Upper lobe of left lung (tissue), 6 donors: ENCODE measurements at regions not wholly inside any gene's neighbourhood (a gene's known extent, or its start where the extent isn't known, plus 50 kb on each side); places are given as distances from the start of the nearest gene placed in this dataset.
A peak's percentile ranks its signal among the peaks of the same experiment; 100 is the strongest.
"Not testable (repeated sequence)": the region's sequence is repeated elsewhere in the genome, so short reads cannot be mapped to it uniquely, and the experiment has no call there.

Experiments used
- ATAC-seq, 2 donors: fragments of 200-7000 bp; cut with Tn5 transposase; one replicate each; pipeline ENCODE4 v1.9.1; 2022; ENCODE audit warnings: mild to moderate bottlenecking in 2 of 2, moderate library complexity in 2 of 2; ENCODE audit not compliant: low FRiP score in 2 of 2
- DNase-seq, 2 donors: peaks; one replicate each; pipeline ENCODE4 v3.0.0-alpha.2; 2019 to 2020
- H3K27ac ChIP-seq, 4 donors: fragments of 200-600 bp; sonication (generic); one replicate each; pipeline ENCODE4 v1.5.1; 2016 to 2019
- H3K27me3 ChIP-seq, 4 donors: fragments of 200-600 bp; sonication (generic); one replicate each; pipeline ENCODE4 v1.5.1; 2017 to 2019
- H3K36me3 ChIP-seq, 4 donors: fragments of 200-600 bp; sonication (generic); one replicate each; pipeline ENCODE4 v1.5.1; 2016 to 2019
- H3K4me1 ChIP-seq, 4 donors: fragments of 200-600 bp; sonication (generic); one replicate each; pipeline ENCODE4 v1.5.1; 2018 to 2019
- H3K4me3 ChIP-seq, 4 donors: fragments of 200-600 bp; sonication (generic); one replicate each; pipeline ENCODE4 v1.5.1; 2017 to 2019; ENCODE audit warnings: mild to moderate bottlenecking in 2 of 4, moderate library complexity in 1 of 4
- H3K9me3 ChIP-seq, 4 donors: fragments of 200-600 bp; sonication (generic); one replicate each; pipeline ENCODE4 v1.5.1; 2018 to 2019
- EP300 ChIP-seq, 4 donors: sonication (generic); formaldehyde crosslinking; IDR thresholded peaks; one replicate each; pipeline ENCODE4 v1.5.1; 2017; ENCODE audit warnings: antibody characterized with exemption in 4 of 4, control low read depth in 2 of 4
- POLR2A ChIP-seq, 4 donors: fragments of 450-650 bp; IDR thresholded peaks; one replicate each; pipeline ENCODE4 v1.5.1; 2016 to 2017; ENCODE audit warnings: antibody characterized with exemption in 4 of 4, mild to moderate bottlenecking in 2 of 4
- POLR2AphosphoS5 ChIP-seq, 2 donors: sonication (generic); formaldehyde crosslinking; IDR thresholded peaks; one replicate each; pipeline ENCODE4 v1.5.1; 2017; ENCODE audit warnings: antibody characterized with exemption in 2 of 2
- WGBS, 2 donors: methylation state at CpG; one replicate each; pipeline ENCODE4 v1.1.5; 2017 to 2018; 5-methylcytosine and 5-hydroxymethylcytosine counted together
- TF ChIP-seq, protein P1 (sequence below), 6 experiments: fragments of 450-650 bp in 4 of 6; fragments of 200-600 bp in 2 of 6; sonication (generic) in 2 of 6; IDR thresholded peaks; one replicate each; pipeline ENCODE4 v1.5.1; 2016 to 2019; ENCODE audit warnings: antibody characterized with exemption in 6 of 6
- donor health status: DM: no; HTN: no; CAD: no; lungs with moderate emphysema.
- donor health status: DM: no; HTN: yes; CAD: no; lungs with severe emphysema.

- 5 to 6% methylated on average over 3 to 6 of the region's 6 CpGs for WGBS, 2 donors
- ATAC-seq (no peak), DNase-seq (no peak)
- Histone ChIP-seq H3K9me3 (no peaks in the 10 kb centered on the region), H3K36me3 (no peaks in the 10 kb centered on the region), H3K27ac (no peak overlapping the region), H3K27me3 (no peaks in the 10 kb centered on the region), H3K4me1 (no peaks in the 10 kb centered on the region), H3K4me3 (no peak overlapping the region)
- TF ChIP-seq EP300 (IDR thresholded peaks at IDR 0.05) = no peak
- TF ChIP-seq, protein P1, sequence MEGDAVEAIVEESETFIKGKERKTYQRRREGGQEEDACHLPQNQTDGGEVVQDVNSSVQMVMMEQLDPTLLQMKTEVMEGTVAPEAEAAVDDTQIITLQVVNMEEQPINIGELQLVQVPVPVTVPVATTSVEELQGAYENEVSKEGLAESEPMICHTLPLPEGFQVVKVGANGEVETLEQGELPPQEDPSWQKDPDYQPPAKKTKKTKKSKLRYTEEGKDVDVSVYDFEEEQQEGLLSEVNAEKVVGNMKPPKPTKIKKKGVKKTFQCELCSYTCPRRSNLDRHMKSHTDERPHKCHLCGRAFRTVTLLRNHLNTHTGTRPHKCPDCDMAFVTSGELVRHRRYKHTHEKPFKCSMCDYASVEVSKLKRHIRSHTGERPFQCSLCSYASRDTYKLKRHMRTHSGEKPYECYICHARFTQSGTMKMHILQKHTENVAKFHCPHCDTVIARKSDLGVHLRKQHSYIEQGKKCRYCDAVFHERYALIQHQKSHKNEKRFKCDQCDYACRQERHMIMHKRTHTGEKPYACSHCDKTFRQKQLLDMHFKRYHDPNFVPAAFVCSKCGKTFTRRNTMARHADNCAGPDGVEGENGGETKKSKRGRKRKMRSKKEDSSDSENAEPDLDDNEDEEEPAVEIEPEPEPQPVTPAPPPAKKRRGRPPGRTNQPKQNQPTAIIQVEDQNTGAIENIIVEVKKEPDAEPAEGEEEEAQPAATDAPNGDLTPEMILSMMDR (IDR thresholded peaks at IDR 0.05) = peak in 4 of 6 experiments; percentile 20 to 31 (median 28)
Measured at GRCh38 chrX:128975745-128976144, 547.5 kb downstream of the SMARCA1 start.

GRCh38 chrX:128973033-128973432 lies 550.3 kb downstream of the SMARCA1 start:
- no peaks in the 10 kb centered on the region for H3K27me3 ChIP-seq
- no peak for ATAC-seq
- no peak for TF ChIP-seq POLR2AphosphoS5 (IDR thresholded peaks at IDR 0.05)
- no peak for TF ChIP-seq POLR2A (IDR thresholded peaks at IDR 0.05)
- no peak for TF ChIP-seq EP300 (IDR thresholded peaks at IDR 0.05)
- TF ChIP-seq, protein P1 (IDR thresholded peaks at IDR 0.05) = no peak
- WGBS, 2 donors = 62 to 66% methylated on average over 3 of the region's 3 CpGs
- no peaks in the 10 kb centered on the region for H3K36me3 ChIP-seq
- DNase-seq = no peak
- H3K27ac ChIP-seq = no peak overlapping the region
- no peaks in the 10 kb centered on the region for H3K9me3 ChIP-seq
- H3K4me3 ChIP-seq = no peak overlapping the region
- H3K4me1 ChIP-seq = no peaks in the 10 kb centered on the region

DNA sequence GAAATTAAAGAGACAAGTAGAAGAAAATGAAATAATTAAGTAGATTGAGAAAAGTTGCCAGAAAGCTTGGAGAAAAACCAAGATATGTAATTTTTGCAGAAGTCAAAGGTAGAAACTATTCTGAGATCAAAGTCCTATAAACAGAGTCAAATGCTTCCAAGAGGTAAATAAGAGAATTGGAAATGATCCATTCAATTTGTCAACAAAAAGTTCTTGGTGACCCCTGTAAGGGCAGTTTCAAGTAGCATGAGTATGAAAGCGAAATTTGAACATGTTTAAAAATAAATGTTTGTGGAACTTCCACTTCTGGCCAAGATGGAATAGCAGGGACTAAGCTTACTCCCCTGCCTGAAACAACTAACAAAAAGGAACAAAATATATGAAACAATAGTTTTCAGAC lies 562.0 kb downstream of the SMARCA1 start:
- DNase-seq = no peak
- no peak overlapping the region for H3K27ac ChIP-seq
- H3K36me3 ChIP-seq = no peaks in the 10 kb centered on the region
- H3K9me3 ChIP-seq = no peaks in the 10 kb centered on the region
- H3K27me3 ChIP-seq = no peaks in the 10 kb centered on the region
- 46 to 67% methylated on average over 1 of the region's 1 CpG for WGBS, 2 donors
- no peak for ATAC-seq
- H3K4me3 ChIP-seq = no peak overlapping the region
- no peak for TF ChIP-seq POLR2A (IDR thresholded peaks at IDR 0.05)
- no peak for TF ChIP-seq POLR2AphosphoS5 (IDR thresholded peaks at IDR 0.05)
- TF ChIP-seq, protein P1 (IDR thresholded peaks at IDR 0.05) = no peak
- no peak for TF ChIP-seq EP300 (IDR thresholded peaks at IDR 0.05)
- H3K4me1 ChIP-seq = no peaks in the 10 kb centered on the region

DNA sequence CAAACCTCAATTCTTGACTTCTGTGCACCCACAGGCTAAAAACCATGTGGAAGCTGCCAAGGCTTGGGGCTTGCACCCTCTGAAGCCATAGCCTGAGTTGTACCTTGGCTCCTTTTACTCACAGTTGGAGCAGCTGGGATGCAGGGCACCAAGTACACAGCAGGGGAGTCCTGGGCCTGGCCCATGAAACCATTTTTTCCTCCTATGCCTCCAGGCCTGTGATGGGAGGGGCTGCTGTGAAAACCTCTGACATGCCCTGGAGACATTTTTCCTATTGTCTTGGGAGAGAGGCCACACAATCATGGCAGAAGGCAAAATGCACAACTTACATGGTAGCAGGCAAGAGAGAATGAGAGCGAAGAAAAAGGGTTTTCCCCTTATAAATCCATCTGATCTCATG lies 568.6 kb downstream of the SMARCA1 start:
- H3K27ac ChIP-seq, H3K4me1 ChIP-seq, H3K36me3 ChIP-seq, ATAC-seq, H3K4me3 ChIP-seq, DNase-seq, H3K27me3 ChIP-seq: not testable (repeated sequence)
- 79 to 100% methylated on average over 1 of the region's 1 CpG for WGBS, 2 donors
- peaks cover 0 to 18% (median 2%) of the 10 kb centered on the region in 4 donors for H3K9me3 ChIP-seq

- no peak overlapping the region for H3K27ac ChIP-seq
- WGBS, 2 donors = 64 to 80% methylated on average over 1 of the region's 1 CpG
- H3K4me3 ChIP-seq = no peak overlapping the region
- DNase-seq = no peak
- no peaks in the 10 kb centered on the region for H3K4me1 ChIP-seq
- H3K36me3 ChIP-seq = no peaks in the 10 kb centered on the region
- TF ChIP-seq, protein P1 (IDR thresholded peaks at IDR 0.05) = no peak
- TF ChIP-seq POLR2A (IDR thresholded peaks at IDR 0.05) (no peak), POLR2AphosphoS5 (IDR thresholded peaks at IDR 0.05) (no peak), EP300 (IDR thresholded peaks at IDR 0.05) (no peak)
- no peaks in the 10 kb centered on the region for H3K9me3 ChIP-seq
- no peaks in the 10 kb centered on the region for H3K27me3 ChIP-seq
- ATAC-seq = no peak
Measured at GRCh38 chrX:128931071-128931470, 592.2 kb downstream of the SMARCA1 start.
